ENCODE measurements at regions not wholly inside any gene's neighbourhood (a gene's known extent, or its start where the extent isn't known, plus 50 kb on each side); places are given as distances from the start of the nearest gene placed in this dataset.

DNA sequence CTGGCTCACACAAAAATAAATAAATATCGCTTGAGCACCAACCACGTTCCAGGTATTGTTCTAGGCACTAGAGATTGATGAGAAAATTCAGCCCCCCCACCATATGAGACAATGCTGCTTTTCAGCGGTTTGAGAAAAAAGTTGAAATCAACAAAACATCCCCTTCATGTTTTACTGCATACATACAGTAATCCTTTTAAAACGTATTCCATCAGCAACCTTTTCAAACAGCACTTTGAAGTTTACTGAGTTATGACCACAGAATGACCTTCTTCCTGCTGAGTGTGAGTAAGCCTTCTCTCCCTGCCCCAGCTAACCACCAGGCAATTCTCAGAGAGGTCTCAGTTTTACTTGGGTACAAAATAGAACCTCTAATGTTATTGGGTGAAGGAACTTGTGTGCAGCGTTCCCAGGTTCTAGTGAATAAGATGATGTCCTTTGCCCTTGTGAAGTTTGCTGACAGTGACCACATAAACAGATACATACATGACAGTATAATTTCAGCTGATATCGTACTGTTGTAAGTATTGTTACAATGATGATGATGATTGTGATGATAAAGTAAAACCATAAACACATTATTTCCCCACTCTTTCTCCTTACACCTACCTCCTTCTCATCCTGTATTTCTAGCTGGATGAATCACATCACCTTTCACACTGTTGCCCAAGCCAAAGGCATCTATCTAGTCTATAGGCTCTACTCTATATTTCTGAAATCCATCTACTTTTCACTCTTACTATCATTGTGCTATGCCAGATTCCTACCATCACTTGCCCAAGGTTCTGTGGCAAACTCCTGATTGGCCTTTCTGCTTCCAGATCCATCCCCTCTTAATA, 124.4 kb upstream of the KRR1 start:
- H3K9me3 Mint-ChIP-seq, result no peaks in the 10 kb centered on the region
- peak overlapping the region; percentile 1 for H3K27ac Mint-ChIP-seq
- CTCF ChIA-PET, result no interaction called here
- H3K4me3 Mint-ChIP-seq, result no peak overlapping the region
- intact Hi-C loops (cut with micrococcal nuclease), result no loop called here
- no peaks in the 10 kb centered on the region for H3K36me3 Mint-ChIP-seq (ENCODE audit: low read depth)
- peaks cover 12% of the 10 kb centered on the region for H3K27me3 Mint-ChIP-seq
- peaks cover 20% of the 10 kb centered on the region for H3K4me1 Mint-ChIP-seq (ENCODE audit: low read depth)
- POLR2A ChIA-PET, result interaction anchor here (1.5 kb wide), 1 partner anchor 82 kb away, joined by 4 read pairs; no protein-coding TSS in a partner anchor
- DNase-seq, result peak; percentile 54
- TF ChIP-seq, protein P1, sequence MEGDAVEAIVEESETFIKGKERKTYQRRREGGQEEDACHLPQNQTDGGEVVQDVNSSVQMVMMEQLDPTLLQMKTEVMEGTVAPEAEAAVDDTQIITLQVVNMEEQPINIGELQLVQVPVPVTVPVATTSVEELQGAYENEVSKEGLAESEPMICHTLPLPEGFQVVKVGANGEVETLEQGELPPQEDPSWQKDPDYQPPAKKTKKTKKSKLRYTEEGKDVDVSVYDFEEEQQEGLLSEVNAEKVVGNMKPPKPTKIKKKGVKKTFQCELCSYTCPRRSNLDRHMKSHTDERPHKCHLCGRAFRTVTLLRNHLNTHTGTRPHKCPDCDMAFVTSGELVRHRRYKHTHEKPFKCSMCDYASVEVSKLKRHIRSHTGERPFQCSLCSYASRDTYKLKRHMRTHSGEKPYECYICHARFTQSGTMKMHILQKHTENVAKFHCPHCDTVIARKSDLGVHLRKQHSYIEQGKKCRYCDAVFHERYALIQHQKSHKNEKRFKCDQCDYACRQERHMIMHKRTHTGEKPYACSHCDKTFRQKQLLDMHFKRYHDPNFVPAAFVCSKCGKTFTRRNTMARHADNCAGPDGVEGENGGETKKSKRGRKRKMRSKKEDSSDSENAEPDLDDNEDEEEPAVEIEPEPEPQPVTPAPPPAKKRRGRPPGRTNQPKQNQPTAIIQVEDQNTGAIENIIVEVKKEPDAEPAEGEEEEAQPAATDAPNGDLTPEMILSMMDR (IDR thresholded peaks at IDR 0.05), result no peak
- ATAC-seq, result peak; percentile 97

DNA sequence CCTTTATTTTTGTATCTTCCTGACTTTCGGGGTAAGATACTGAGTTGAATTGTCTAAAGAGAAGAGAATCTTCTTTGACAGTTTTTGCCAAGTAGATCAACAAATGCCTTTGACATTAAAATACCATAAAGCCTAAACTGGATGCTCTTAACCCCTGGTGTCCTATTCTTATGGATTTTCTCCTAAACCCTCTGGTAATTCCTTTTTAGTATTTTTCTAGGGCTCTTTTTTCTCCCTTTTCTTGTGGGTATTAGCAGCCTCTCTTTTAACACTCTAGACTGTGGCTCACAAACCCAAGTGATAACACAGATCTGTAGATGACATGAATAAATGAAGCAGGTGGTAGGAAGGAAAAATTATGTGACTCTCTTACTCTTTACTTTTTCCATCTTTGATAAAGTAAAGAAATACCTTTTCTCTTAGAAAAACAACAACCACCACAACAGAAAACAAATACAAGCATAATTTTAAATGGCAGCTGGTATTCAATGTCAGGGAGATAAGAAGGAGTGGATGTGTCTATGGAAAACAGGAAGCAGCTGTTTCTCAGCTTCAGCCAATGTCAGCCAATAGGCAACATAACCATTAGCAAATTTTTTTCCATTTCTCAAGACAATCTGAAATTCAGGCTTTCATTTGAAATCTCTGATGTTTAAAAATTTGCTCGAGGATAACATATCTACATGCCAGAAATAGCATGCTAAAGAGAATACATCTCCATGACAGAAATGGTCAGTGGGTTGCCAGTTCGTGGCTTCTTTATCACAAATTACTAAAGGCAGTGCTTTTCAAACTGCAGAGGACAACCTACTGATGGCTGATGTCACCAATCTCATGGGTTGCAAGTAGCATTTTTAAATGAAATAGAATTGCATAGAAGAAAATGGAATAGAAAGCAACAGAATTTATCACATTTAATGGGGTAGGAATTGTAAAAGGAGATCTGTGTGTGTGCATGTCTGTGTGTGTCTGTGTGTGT, 123.1 kb upstream of the KRR1 start:
- POLR2A ChIA-PET, result no interaction called here
- no peak for DNase-seq
- TF ChIP-seq, protein P1 (IDR thresholded peaks at IDR 0.05), result no peak
- Mint-ChIP-seq H3K9me3 (peaks cover 2% of the 10 kb centered on the region), H3K27ac (no peak overlapping the region), H3K27me3 (peaks cover 14% of the 10 kb centered on the region), H3K4me3 (no peak overlapping the region), H3K4me1 (ENCODE audit: low read depth) (peaks cover 16% of the 10 kb centered on the region), H3K36me3 (ENCODE audit: low read depth) (no peaks in the 10 kb centered on the region)
- CTCF ChIA-PET, result no interaction called here
- intact Hi-C loops (cut with micrococcal nuclease), result no loop called here
- ATAC-seq, result no peak

DNA sequence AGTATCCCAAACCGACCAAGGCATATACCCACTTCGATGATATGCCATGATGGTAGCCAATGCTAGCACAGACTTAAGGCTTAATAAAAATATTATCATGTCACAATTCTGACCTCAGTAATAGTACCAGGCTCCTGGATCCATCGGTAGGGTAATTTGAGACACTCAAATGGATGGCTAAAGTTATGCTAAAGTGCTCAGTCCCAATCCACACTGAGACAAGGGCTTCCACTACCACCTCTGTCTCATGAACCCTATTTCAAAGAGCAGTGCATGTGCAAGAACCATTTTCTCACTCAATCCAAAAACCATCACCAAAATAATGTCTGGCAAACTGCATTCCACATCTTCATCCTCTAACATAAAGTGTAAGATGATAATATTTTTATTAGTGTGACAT, 122.4 kb upstream of the KRR1 start:
- Mint-ChIP-seq H3K4me3 (no peak overlapping the region), H3K9me3 (peaks cover 2% of the 10 kb centered on the region), H3K27ac (no peak overlapping the region), H3K4me1 (ENCODE audit: low read depth) (peaks cover 16% of the 10 kb centered on the region), H3K36me3 (ENCODE audit: low read depth) (no peaks in the 10 kb centered on the region), H3K27me3 (peaks cover 17% of the 10 kb centered on the region)
- DNase-seq (no peak), ATAC-seq (no peak)
- ChIA-PET CTCF (no interaction called here), POLR2A (no interaction called here)
- TF ChIP-seq, protein P1 (IDR thresholded peaks at IDR 0.05), result no peak
- intact Hi-C loops (cut with micrococcal nuclease), result no loop called here

DNA sequence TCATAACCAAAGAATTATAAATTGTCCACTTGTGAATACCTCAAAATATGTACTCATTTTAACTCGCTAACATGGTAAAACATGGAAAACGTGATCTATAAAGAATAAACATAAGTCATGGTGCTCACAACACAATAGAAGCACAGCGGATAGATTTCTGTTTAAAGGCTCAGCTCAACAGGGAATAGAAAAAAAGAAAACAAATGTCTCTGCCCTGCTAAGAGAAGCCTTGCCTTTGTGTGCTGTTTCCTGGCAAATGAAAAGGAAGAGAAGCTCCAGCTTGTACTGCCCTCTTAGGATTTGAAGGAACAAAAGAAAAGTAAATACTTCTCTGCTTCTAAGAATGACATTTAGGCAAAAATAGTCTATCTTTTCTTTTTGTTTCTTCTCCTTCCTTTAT, 121.0 kb upstream of the KRR1 start:
- ChIA-PET POLR2A (no interaction called here), CTCF (interaction anchor here (1.0 to 1.1 kb wide), 2 partner anchors 9 to 13 kb away, joined by 3 read pairs; no protein-coding TSS in a partner anchor)
- Mint-ChIP-seq H3K36me3 (ENCODE audit: low read depth) (no peaks in the 10 kb centered on the region), H3K27me3 (peaks cover 17% of the 10 kb centered on the region), H3K4me3 (no peak overlapping the region), H3K4me1 (ENCODE audit: low read depth) (peaks cover 16% of the 10 kb centered on the region), H3K27ac (no peak overlapping the region), H3K9me3 (peaks cover 2% of the 10 kb centered on the region)
- TF ChIP-seq, protein P1 (IDR thresholded peaks at IDR 0.05), result no peak
- ATAC-seq (no peak), DNase-seq (no peak)
- intact Hi-C loops (cut with micrococcal nuclease), result no loop called here

Data from activated CD8-positive, alpha-beta T cell treated with anti-CD3 and anti-CD28 coated beads for 36 hours (primary cell).